Panc1 (cell line): ENCODE measurements at regions not wholly inside any gene's neighbourhood (a gene's known extent, or its start where the extent isn't known, plus 50 kb on each side); places are given as distances from the start of the nearest gene placed in this dataset.

ENCODE experiments used
- POLR2AphosphoS5 ChIP-seq: IDR thresholded peaks from 2 replicates; pipeline ENCODE4 v1.6.1; 2012; ENCODE audit warnings: mild to moderate bottlenecking, low read depth, low read length, moderate library complexity
- REST ChIP-seq, 2 experiments: IDR thresholded peaks; 2 replicates each; pipeline ENCODE4 v1.6.1; 2011 to 2012; ENCODE audit warnings: low read depth in 2 of 2, control low read depth in 1 of 2, low read length in 1 of 2, mild to moderate bottlenecking in 1 of 2, moderate library complexity in 1 of 2; ENCODE audit not compliant: insufficient read depth in 1 of 2
- SIN3A ChIP-seq: IDR thresholded peaks from 2 replicates; pipeline ENCODE4 v1.6.1; 2012; ENCODE audit warnings: low read depth, mild to moderate bottlenecking, low read length, moderate library complexity, borderline replicate concordance; ENCODE audit not compliant: insufficient read depth
- TCF7L2 ChIP-seq: IDR thresholded peaks from 2 replicates; pipeline ENCODE4 v1.6.1; 2011; ENCODE audit warnings: mild to moderate bottlenecking, low read depth, low read length, inconsistent platforms
- TF ChIP-seq, protein P1 (sequence below): fragments of 450-650 bp; IDR thresholded peaks from 2 replicates; pipeline ENCODE4 v1.5.1; 2017; ENCODE audit warnings: mild to moderate bottlenecking

DNA sequence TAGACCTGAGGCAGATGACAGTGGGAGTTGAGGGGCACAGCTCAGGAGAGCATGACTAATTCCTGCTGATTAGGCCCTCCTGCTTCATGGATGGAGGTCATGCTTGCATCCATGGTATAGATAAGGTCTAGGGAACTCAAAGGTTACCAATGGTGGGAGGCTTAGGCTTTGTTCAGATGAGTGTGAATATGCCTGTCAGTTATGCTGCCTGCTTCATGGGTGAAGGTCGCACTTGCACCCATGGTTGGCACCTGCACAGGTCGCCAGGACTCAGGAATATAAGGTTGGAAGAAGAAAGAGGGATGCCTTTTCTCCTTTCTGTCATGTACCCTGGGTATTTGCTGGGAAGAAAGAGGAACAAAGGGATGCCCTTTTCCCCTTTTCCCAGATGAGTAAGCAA, 53.4 kb upstream of the GJB6 start:
- TF ChIP-seq SIN3A (no peak), REST (IDR thresholded peaks at IDR 0.05; ENCODE audit: insufficient read depth in 1 of 2, low read depth in 2 of 2, low read length in 1 of 2) (no peak), TCF7L2 (no peak), POLR2AphosphoS5 (no peak)
- TF ChIP-seq, protein P1, sequence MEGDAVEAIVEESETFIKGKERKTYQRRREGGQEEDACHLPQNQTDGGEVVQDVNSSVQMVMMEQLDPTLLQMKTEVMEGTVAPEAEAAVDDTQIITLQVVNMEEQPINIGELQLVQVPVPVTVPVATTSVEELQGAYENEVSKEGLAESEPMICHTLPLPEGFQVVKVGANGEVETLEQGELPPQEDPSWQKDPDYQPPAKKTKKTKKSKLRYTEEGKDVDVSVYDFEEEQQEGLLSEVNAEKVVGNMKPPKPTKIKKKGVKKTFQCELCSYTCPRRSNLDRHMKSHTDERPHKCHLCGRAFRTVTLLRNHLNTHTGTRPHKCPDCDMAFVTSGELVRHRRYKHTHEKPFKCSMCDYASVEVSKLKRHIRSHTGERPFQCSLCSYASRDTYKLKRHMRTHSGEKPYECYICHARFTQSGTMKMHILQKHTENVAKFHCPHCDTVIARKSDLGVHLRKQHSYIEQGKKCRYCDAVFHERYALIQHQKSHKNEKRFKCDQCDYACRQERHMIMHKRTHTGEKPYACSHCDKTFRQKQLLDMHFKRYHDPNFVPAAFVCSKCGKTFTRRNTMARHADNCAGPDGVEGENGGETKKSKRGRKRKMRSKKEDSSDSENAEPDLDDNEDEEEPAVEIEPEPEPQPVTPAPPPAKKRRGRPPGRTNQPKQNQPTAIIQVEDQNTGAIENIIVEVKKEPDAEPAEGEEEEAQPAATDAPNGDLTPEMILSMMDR, result no peak
